ENCODE measurements at regions not wholly inside any gene's neighbourhood (a gene's known extent, or its start where the extent isn't known, plus 50 kb on each side); places are given as distances from the start of the nearest gene placed in this dataset.

DNA sequence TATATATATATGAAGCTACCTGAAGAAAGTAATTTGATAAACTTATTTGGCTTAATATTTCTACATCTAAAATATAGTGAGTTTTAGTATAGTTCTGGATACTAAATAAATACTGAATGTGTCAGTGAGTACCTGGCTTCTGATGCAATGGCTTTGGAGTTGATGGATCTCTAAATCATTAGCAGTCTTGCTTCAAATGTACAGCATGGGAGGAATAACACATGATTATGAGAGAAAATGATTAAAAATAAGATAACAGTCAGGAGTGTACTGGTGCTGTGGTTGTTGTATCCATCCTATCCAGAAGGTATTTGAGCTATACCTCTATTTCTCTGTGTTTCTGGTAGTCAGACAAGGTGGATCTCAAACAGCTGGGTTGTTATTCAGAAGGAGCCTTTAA lies 641.3 kb downstream of the TRAM1L1 start:
- TF ChIP-seq, protein P1, sequence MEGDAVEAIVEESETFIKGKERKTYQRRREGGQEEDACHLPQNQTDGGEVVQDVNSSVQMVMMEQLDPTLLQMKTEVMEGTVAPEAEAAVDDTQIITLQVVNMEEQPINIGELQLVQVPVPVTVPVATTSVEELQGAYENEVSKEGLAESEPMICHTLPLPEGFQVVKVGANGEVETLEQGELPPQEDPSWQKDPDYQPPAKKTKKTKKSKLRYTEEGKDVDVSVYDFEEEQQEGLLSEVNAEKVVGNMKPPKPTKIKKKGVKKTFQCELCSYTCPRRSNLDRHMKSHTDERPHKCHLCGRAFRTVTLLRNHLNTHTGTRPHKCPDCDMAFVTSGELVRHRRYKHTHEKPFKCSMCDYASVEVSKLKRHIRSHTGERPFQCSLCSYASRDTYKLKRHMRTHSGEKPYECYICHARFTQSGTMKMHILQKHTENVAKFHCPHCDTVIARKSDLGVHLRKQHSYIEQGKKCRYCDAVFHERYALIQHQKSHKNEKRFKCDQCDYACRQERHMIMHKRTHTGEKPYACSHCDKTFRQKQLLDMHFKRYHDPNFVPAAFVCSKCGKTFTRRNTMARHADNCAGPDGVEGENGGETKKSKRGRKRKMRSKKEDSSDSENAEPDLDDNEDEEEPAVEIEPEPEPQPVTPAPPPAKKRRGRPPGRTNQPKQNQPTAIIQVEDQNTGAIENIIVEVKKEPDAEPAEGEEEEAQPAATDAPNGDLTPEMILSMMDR (IDR thresholded peaks at IDR 0.05): no peak
- no peak for TF ChIP-seq POLR2A (IDR thresholded peaks at IDR 0.05)
